Tibial nerve (tissue), 4 donors: ENCODE measurements at regions not wholly inside any gene's neighbourhood (a gene's known extent, or its start where the extent isn't known, plus 50 kb on each side); places are given as distances from the start of the nearest gene placed in this dataset.

Experiments
- DNase-seq, 2 donors: peaks; one replicate each; pipeline ENCODE4 v3.0.0-alpha.2; 2019; ENCODE audit warnings: low spot score in 2 of 2
- H3K27ac ChIP-seq, 4 donors: fragments of 200-600 bp; sonication (generic) in 3 of 4; one replicate each; pipeline ENCODE4 v1.5.1; 2017 to 2019; ENCODE audit warnings: mild to moderate bottlenecking in 1 of 4
- H3K27me3 ChIP-seq, 2 donors: fragments of 200-600 bp; sonication (generic) in 1 of 2; one replicate each; pipeline versions ENCODE4 v1.5.1 to v1.6.0; 2017 to 2019
- H3K36me3 ChIP-seq, 3 donors: fragments of 200-600 bp; sonication (generic); one replicate each; pipeline ENCODE4 v1.5.1; 2018 to 2019
- H3K4me1 ChIP-seq, 4 donors: fragments of 200-600 bp; sonication (generic) in 3 of 4; one replicate each; pipeline ENCODE4 v1.5.1; 2017 to 2019
- H3K4me3 ChIP-seq, 4 donors: fragments of 200-600 bp; sonication (generic) in 3 of 4; one replicate each; pipeline ENCODE4 v1.5.1; 2017 to 2019; ENCODE audit warnings: mild to moderate bottlenecking in 1 of 4, moderate library complexity in 1 of 4
- H3K9me3 ChIP-seq, 4 donors: fragments of 200-600 bp; sonication (generic) in 3 of 4; one replicate each; pipeline ENCODE4 v1.5.1; 2017 to 2019
- EP300 ChIP-seq, 2 donors: sonication (generic); formaldehyde crosslinking; IDR thresholded peaks; one replicate each; pipeline ENCODE4 v1.6.1; 2017; ENCODE audit warnings: antibody characterized with exemption in 2 of 2, mild to moderate bottlenecking in 1 of 2
- POLR2A ChIP-seq, 2 donors: fragments of 450-650 bp; IDR thresholded peaks; one replicate each; pipeline ENCODE4 v1.6.1; 2017; ENCODE audit warnings: antibody characterized with exemption in 2 of 2, mild to moderate bottlenecking in 2 of 2, moderate library complexity in 2 of 2
- WGBS, 2 donors: methylation state at CpG; one replicate each; pipeline ENCODE4 v1.1.5; 2018; 5-methylcytosine and 5-hydroxymethylcytosine counted together
- TF ChIP-seq, protein P1 (sequence below), 5 experiments: fragments of 200-600 bp in 3 of 5; fragments of 450-650 bp in 2 of 5; sonication (generic) in 3 of 5; IDR thresholded peaks; one replicate each; pipeline ENCODE4 v1.5.1; 2016 to 2019; ENCODE audit warnings: antibody characterized with exemption in 5 of 5, mild to moderate bottlenecking in 3 of 5, moderate library complexity in 2 of 5

DNA sequence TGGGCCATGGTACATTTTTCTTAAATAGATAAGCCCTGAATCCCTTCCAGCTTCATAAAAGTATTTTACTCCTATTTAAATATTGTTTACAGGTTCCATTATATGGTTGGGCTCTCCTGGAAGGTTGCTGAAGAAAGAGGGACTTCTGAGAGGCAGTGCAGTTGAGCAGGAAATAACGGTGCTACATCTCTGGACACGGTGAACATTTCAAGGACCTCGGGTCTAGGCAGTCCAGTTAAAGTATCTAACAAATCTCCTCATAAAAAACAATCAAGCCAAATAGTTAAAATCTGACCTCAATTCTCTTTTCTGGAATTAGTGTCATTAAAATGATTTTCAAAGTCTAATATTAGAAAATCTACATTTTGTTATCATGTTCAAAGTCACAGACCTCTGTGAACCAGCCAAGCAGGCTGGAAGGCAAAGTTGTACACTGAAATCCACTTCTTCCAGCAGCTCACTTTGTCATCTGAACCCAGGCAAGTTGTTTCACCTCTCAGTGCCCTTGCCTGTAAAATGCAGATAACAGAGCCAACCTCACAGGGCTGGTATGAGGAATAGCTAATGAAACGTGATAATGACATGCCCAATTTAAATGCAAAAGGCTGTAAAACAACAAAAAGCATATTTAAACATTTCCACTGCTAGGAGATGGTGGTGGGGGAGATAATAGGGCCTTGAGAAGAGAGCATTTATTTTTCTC lies 267.0 kb upstream of the KLF3 start:
- H3K4me3 ChIP-seq: no peak overlapping the region
- peaks cover 0 to 14% (median 0%) of the 10 kb centered on the region in 4 donors for H3K9me3 ChIP-seq
- no peak for TF ChIP-seq POLR2A (IDR thresholded peaks at IDR 0.05)
- no peak for TF ChIP-seq EP300 (IDR thresholded peaks at IDR 0.05)
- TF ChIP-seq, protein P1, sequence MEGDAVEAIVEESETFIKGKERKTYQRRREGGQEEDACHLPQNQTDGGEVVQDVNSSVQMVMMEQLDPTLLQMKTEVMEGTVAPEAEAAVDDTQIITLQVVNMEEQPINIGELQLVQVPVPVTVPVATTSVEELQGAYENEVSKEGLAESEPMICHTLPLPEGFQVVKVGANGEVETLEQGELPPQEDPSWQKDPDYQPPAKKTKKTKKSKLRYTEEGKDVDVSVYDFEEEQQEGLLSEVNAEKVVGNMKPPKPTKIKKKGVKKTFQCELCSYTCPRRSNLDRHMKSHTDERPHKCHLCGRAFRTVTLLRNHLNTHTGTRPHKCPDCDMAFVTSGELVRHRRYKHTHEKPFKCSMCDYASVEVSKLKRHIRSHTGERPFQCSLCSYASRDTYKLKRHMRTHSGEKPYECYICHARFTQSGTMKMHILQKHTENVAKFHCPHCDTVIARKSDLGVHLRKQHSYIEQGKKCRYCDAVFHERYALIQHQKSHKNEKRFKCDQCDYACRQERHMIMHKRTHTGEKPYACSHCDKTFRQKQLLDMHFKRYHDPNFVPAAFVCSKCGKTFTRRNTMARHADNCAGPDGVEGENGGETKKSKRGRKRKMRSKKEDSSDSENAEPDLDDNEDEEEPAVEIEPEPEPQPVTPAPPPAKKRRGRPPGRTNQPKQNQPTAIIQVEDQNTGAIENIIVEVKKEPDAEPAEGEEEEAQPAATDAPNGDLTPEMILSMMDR (IDR thresholded peaks at IDR 0.05): no peak
- no peak for DNase-seq
- H3K36me3 ChIP-seq: no peaks in the 10 kb centered on the region
- WGBS, 2 donors: 50 to 59% methylated on average over 4 of the region's 4 CpGs
- no peaks in the 10 kb centered on the region for H3K4me1 ChIP-seq
- no peaks in the 10 kb centered on the region for H3K27me3 ChIP-seq
- H3K27ac ChIP-seq: no peak overlapping the region

DNA sequence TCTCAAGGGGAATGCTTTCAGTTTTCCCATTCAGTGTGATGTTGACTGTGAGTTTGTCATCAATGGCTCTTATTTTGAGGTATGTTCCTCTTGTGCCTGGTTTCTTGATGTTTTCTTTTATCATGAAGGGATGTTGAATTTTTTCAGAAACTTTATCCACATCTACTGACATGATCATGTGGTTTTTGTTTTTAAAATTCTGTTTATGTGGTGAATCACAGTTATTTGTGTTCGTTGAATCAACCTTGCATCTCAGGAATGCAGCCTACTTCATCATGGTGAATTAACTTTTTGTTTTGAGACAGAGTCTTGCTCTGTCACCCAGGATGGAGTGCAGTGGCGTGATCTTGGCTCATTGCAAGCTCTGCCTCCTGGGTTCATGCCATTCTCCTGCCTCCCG lies 263.1 kb upstream of the KLF3 start:
- peaks cover 0 to 5% (median 0%) of the 10 kb centered on the region in 4 donors for H3K9me3 ChIP-seq
- TF ChIP-seq, protein P1 (IDR thresholded peaks at IDR 0.05): no peak
- TF ChIP-seq POLR2A (IDR thresholded peaks at IDR 0.05) (no peak), EP300 (IDR thresholded peaks at IDR 0.05) (no peak)
- H3K4me3 ChIP-seq: no peak overlapping the region
- 57 to 76% methylated on average over 3 of the region's 3 CpGs for WGBS, 2 donors
- H3K27ac ChIP-seq: no peak overlapping the region
- H3K27me3 ChIP-seq: no peaks in the 10 kb centered on the region
- no peaks in the 10 kb centered on the region for H3K36me3 ChIP-seq
- no peak for DNase-seq
- H3K4me1 ChIP-seq: no peaks in the 10 kb centered on the region

DNA sequence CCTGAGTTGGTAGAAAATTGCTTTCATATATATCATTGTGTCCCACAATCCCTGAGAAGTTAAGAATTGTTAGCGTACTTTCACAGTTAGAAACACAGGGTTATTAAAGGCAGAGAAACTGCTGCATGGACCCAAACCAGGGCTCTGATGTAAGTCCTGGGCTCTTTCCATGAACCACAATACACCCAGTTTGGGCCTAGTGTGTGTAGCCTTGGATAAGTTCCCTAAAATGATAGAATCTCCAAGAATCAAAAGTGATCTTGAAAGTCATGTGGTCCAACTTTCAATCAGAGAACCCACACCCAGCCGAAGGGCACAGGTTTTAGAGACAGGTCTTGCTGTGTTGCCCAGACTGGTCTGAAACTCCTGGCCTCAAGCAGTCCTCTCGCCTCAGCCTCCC lies 257.8 kb upstream of the KLF3 start:
- Histone ChIP-seq H3K27me3 (no peaks in the 10 kb centered on the region), H3K4me3 (no peak overlapping the region), H3K36me3 (no peaks in the 10 kb centered on the region), H3K9me3 (no peaks in the 10 kb centered on the region), H3K4me1 (no peaks in the 10 kb centered on the region), H3K27ac (no peak overlapping the region)
- no peak for DNase-seq
- 88 to 92% methylated on average over 3 of the region's 3 CpGs for WGBS, 2 donors
- TF ChIP-seq POLR2A (IDR thresholded peaks at IDR 0.05) (no peak), EP300 (IDR thresholded peaks at IDR 0.05) (no peak)
- TF ChIP-seq, protein P1 (IDR thresholded peaks at IDR 0.05): no peak

DNA sequence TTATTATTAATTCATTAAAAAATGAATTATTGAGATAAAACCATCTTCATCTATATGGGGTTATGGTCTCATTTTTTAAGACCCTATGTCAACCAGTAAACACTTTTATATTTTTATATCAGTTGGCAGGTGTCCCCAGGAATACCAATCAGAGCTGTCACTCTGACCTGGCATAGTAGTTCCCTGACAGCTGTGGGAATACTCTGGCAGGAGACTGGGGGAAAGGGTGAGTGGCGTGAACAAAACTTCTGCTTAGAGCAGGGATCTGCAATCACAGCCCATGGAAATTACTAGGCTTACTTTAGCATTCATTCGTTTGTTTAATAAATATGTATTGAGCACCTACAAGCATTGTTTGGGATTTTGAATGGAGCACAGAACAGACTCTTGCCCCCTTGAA lies 254.1 kb upstream of the KLF3 start:
- 89 to 94% methylated on average over 2 of the region's 2 CpGs for WGBS, 2 donors
- Histone ChIP-seq H3K4me1 (no peaks in the 10 kb centered on the region), H3K4me3 (no peak overlapping the region), H3K27ac (no peak overlapping the region), H3K36me3 (no peaks in the 10 kb centered on the region), H3K27me3 (no peaks in the 10 kb centered on the region), H3K9me3 (no peaks in the 10 kb centered on the region)
- TF ChIP-seq, protein P1 (IDR thresholded peaks at IDR 0.05): no peak
- TF ChIP-seq EP300 (IDR thresholded peaks at IDR 0.05): no peak
- TF ChIP-seq POLR2A (IDR thresholded peaks at IDR 0.05): no peak
- DNase-seq: no peak

DNA sequence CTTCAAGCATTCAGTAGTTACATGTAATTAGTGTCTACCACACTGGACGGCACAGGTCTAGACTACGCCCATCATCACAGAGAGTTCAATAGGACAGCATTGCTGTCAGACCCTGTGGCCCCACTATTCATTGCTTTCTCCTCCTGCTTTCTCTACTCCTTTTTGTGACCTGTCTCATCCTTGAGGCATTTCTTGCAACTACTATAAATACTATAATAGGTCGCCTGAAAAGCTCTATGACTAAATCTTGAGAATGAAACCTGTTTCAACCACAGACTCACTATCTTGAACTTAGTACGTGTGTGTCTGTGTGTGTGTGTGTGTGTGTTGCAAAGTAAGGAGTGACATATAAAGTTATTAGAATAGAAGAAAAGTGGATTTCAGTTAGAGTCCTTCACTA lies 252.9 kb upstream of the KLF3 start:
- TF ChIP-seq, protein P1 (IDR thresholded peaks at IDR 0.05): no peak
- no peak overlapping the region for H3K4me3 ChIP-seq
- H3K27ac ChIP-seq: no peak overlapping the region
- WGBS, 2 donors: 73 to 81% methylated on average over 4 of the region's 4 CpGs
- no peak for DNase-seq
- H3K4me1 ChIP-seq: no peaks in the 10 kb centered on the region
- no peaks in the 10 kb centered on the region for H3K9me3 ChIP-seq
- H3K36me3 ChIP-seq: no peaks in the 10 kb centered on the region
- no peaks in the 10 kb centered on the region for H3K27me3 ChIP-seq
